SU-DHL-6 (cell line): ENCODE measurements at regions not wholly inside any gene's neighbourhood (a gene's known extent, or its start where the extent isn't known, plus 50 kb on each side); places are given as distances from the start of the nearest gene placed in this dataset.

Experiments used
- H2AFZ ChIP-seq: fragments of 200-600 bp; sonication (generic); 2 replicates; pipeline ENCODE4 v1.6.1; 2014; ENCODE audit warnings: low read depth, mild to moderate bottlenecking, moderate library complexity, mixed read lengths, antibody characterized with exemption, low read length; ENCODE audit not compliant: severe bottlenecking
- H3F3A ChIP-seq: fragments of 200-600 bp; shearing (Covaris generic); 2 replicates; pipeline ENCODE4 v1.6.0; 2016; ENCODE audit warnings: antibody characterized with exemption, mild to moderate bottlenecking; ENCODE audit not compliant: insufficient read depth
- H3K27ac ChIP-seq: fragments of 200-600 bp; sonication (generic); 2 replicates; pipeline ENCODE4 v1.5.1; 2016; ENCODE audit warnings: low read depth, mild to moderate bottlenecking, low read length, moderate library complexity, mixed read lengths
- H3K27me3 ChIP-seq: fragments of 200-600 bp; sonication (generic), shearing (Covaris generic); 2 replicates; pipeline ENCODE4 v1.6.0; 2014; ENCODE audit warnings: mild to moderate bottlenecking, low read length
- H3K36me3 ChIP-seq: fragments of 200-600 bp; sonication (generic); 2 replicates; pipeline ENCODE4 v1.6.1; 2014; ENCODE audit warnings: mild to moderate bottlenecking, low read length, mixed read lengths
- H3K4me2 ChIP-seq: fragments of 300-600, 200-600 bp; shearing (Covaris generic), sonication (generic); 2 replicates; pipeline ENCODE4 v1.6.0; 2014; ENCODE audit warnings: low read length, low read depth, mild to moderate bottlenecking; ENCODE audit not compliant: poor library complexity, severe bottlenecking
- H3K4me3 ChIP-seq: fragments of 200-600 bp; sonication (generic); 2 replicates; pipeline ENCODE4 v1.5.1; 2014; ENCODE audit warnings: antibody characterized with exemption, low read length, mild to moderate bottlenecking, mixed read lengths; ENCODE audit not compliant: insufficient read depth, poor library complexity, severe bottlenecking
- H3K79me2 ChIP-seq: fragments of 200-600 bp; sonication (generic); 2 replicates; pipeline ENCODE4 v1.6.1; 2014; ENCODE audit warnings: mild to moderate bottlenecking, low read length, moderate library complexity; ENCODE audit not compliant: insufficient read depth
- H3K9ac ChIP-seq: fragments of 200-600 bp; sonication (generic); 2 replicates; pipeline ENCODE4 v1.7.0; 2014; ENCODE audit warnings: mild to moderate bottlenecking, low read length
- H3K9me2 ChIP-seq: fragments of 200-600 bp; sonication (generic); replicated peaks from 2 replicates; pipeline ENCODE4 v1.6.1; 2014; ENCODE audit warnings: low read length; ENCODE audit not compliant: insufficient read depth
- H3K9me3 ChIP-seq: fragments of 200-600 bp; sonication (generic); 2 replicates; pipeline ENCODE4 v1.6.1; 2014; ENCODE audit warnings: low read length, mixed read lengths; ENCODE audit not compliant: insufficient read depth
- H4K20me1 ChIP-seq: fragments of 200-600 bp; sonication (generic); 2 replicates; pipeline ENCODE4 v1.6.1; 2014; ENCODE audit warnings: low read depth, mild to moderate bottlenecking, antibody characterized with exemption, low read length, moderate library complexity, mixed read lengths
- EZH2phosphoT487 ChIP-seq: fragments of 200-600 bp; sonication (generic), shearing (Covaris generic); conservative IDR thresholded peaks from 2 replicates; pipeline ENCODE4 v1.6.1; 2018; ENCODE audit warnings: mild to moderate bottlenecking, antibody characterized with exemption, low read length, moderate library complexity, mixed read lengths
- TF ChIP-seq, protein P1 (sequence below): fragments of 200-600 bp; sonication (generic); IDR thresholded peaks from one replicate; pipeline ENCODE4 v1.5.1; 2017; ENCODE audit warnings: antibody characterized with exemption, mild to moderate bottlenecking, low read length, moderate library complexity; ENCODE audit not compliant: insufficient read depth, poor library complexity, severe bottlenecking

DNA sequence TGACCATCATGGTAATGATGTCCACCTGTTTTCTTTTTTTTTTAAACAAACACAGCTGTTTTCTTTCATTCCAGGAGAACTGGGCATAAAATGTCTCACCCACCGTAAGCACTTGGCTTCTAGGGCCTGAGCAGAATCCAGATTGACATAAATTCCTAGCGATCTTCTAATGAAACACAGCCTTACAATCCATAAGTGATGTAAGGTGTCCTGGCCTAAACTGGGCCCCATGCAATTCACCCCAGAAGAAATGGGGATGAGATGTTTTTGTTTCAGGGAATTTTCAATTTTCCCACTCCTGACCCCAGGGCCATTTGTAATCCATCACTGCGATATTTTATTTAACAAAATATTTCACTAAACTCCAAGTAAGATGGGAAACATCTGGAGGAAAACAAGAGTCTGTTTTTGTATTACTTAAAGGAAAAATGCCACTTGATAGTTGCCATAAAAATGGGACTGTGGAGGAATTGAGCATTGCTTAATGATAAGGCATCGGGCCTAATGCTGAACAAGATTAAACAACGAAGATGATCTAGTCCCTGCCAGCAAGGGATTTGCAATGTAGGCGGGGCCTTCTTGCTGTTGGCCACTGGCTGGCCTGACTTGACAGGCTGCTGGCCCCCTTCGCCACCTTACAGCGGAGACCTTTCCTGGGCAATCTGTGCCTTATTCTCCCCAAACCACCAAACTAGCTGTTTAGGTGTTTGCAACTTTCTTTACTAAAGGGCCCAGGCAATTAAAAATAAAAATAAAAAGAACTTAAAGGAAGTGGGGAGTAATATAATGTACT is 183.7 kb downstream of the CD109 start:
- Histone ChIP-seq H3K27ac (no peak overlapping the region), H3K27me3 (no peaks in the 10 kb centered on the region; the same call in 1 of the 2 replicates), H4K20me1 (no peaks in the 10 kb centered on the region), H3K9ac (no peak overlapping the region), H2AFZ (no peak overlapping the region), H3K9me3 (no peaks in the 10 kb centered on the region), H3K4me2 (no peak overlapping the region), H3K4me3 (no peak overlapping the region), H3F3A (no peaks in the 10 kb centered on the region), H3K36me3 (no peaks in the 10 kb centered on the region), H3K9me2 (no peaks in the 10 kb centered on the region), H3K79me2 (no peaks in the 10 kb centered on the region)
- no peak for TF ChIP-seq EZH2phosphoT487
- TF ChIP-seq, protein P1, sequence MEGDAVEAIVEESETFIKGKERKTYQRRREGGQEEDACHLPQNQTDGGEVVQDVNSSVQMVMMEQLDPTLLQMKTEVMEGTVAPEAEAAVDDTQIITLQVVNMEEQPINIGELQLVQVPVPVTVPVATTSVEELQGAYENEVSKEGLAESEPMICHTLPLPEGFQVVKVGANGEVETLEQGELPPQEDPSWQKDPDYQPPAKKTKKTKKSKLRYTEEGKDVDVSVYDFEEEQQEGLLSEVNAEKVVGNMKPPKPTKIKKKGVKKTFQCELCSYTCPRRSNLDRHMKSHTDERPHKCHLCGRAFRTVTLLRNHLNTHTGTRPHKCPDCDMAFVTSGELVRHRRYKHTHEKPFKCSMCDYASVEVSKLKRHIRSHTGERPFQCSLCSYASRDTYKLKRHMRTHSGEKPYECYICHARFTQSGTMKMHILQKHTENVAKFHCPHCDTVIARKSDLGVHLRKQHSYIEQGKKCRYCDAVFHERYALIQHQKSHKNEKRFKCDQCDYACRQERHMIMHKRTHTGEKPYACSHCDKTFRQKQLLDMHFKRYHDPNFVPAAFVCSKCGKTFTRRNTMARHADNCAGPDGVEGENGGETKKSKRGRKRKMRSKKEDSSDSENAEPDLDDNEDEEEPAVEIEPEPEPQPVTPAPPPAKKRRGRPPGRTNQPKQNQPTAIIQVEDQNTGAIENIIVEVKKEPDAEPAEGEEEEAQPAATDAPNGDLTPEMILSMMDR: no peak

DNA sequence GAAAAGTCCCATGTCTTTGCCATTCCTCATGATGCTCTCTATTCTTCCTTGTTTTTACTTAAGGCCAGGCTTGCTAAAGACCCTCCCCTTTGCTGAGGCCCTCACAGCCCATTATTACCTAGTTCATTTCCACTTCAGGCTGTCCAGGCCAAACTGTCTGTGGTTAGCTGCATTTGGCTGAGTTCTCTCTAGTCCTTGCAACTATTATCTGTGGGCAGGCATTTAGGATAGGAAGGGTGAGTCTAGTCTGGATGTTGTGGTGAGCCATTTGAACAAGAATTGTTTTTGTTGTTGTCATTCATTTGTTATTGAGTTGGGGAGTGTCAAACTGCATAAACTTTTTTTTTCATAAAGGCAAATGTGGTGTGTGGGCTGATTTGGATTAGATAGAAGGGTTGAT is 182.4 kb downstream of the CD109 start:
- no peak overlapping the region for H3K27ac ChIP-seq
- no peak overlapping the region for H3K4me2 ChIP-seq
- no peaks in the 10 kb centered on the region for H3K9me2 ChIP-seq
- no peaks in the 10 kb centered on the region for H3K79me2 ChIP-seq
- H3K36me3 ChIP-seq: no peaks in the 10 kb centered on the region
- H3K4me3 ChIP-seq: no peak overlapping the region
- H3F3A ChIP-seq: no peaks in the 10 kb centered on the region
- no peaks in the 10 kb centered on the region for H4K20me1 ChIP-seq
- TF ChIP-seq, protein P1: no peak
- TF ChIP-seq EZH2phosphoT487: no peak
- H3K9me3 ChIP-seq: no peaks in the 10 kb centered on the region
- no peaks in the 10 kb centered on the region; the same call in 1 of the 2 replicates for H3K27me3 ChIP-seq
- no peak overlapping the region for H2AFZ ChIP-seq
- H3K9ac ChIP-seq: no peak overlapping the region
